RWPE2 (cell line): ENCODE measurements at regions not wholly inside any gene's neighbourhood (a gene's known extent, or its start where the extent isn't known, plus 50 kb on each side); places are given as distances from the start of the nearest gene placed in this dataset.

Experiments used
- ATAC-seq: fragments of 200-7000 bp; cut with Tn5 transposase; 3 replicates; pipeline ENCODE4 v1.9.1; 2021; ENCODE audit warnings: low read depth
- DNase-seq: peaks from one replicate; pipeline ENCODE4 v3.0.0-alpha.2; 2020; ENCODE audit warnings: low spot score
- H3K27ac ChIP-seq: fragments of 450-650 bp; 2 replicates; pipeline ENCODE4 v1.5.1; 2017; ENCODE audit warnings: mild to moderate bottlenecking; ENCODE audit not compliant: poor library complexity, severe bottlenecking
- H3K27me3 ChIP-seq: fragments of 250-450 bp; sonication (Bioruptor Pico); 2 replicates; pipeline ENCODE4 v1.5.1; 2021; ENCODE audit warnings: mild to moderate bottlenecking, moderate library complexity; ENCODE audit not compliant: insufficient read depth, poor library complexity, severe bottlenecking
- H3K36me3 ChIP-seq: fragments of 250-450 bp; sonication (Bioruptor Pico); 2 replicates; pipeline ENCODE4 v1.5.1; 2020; ENCODE audit warnings: low read depth, mild to moderate bottlenecking, moderate library complexity
- H3K4me1 ChIP-seq: fragments of 250-450 bp; sonication (Bioruptor Pico); 2 replicates; pipeline ENCODE4 v1.5.1; 2021; ENCODE audit warnings: mild to moderate bottlenecking, moderate library complexity; ENCODE audit not compliant: insufficient read depth, poor library complexity, severe bottlenecking
- H3K4me3 ChIP-seq: fragments of 250-450 bp; sonication (Bioruptor Pico); 2 replicates; pipeline ENCODE4 v1.5.1; 2021; ENCODE audit warnings: mild to moderate bottlenecking, moderate library complexity; ENCODE audit not compliant: severe bottlenecking
- H3K9me3 ChIP-seq: fragments of 250-450 bp; sonication (Bioruptor Pico); 2 replicates; pipeline ENCODE4 v1.5.1; 2021; ENCODE audit warnings: mild to moderate bottlenecking, moderate library complexity; ENCODE audit not compliant: severe bottlenecking
- CTCF ChIP-seq: fragments of 450-650 bp; IDR thresholded peaks from one replicate; pipeline ENCODE4 v1.5.1; 2017; ENCODE audit warnings: mild to moderate bottlenecking, moderate library complexity; ENCODE audit not compliant: poor library complexity, severe bottlenecking

- Histone ChIP-seq H3K27me3 (no peaks in the 10 kb centered on the region), H3K9me3 (no peaks in the 10 kb centered on the region), H3K36me3 (no peaks in the 10 kb centered on the region), H3K4me3 (no peak overlapping the region), H3K4me1 (no peaks in the 10 kb centered on the region), H3K27ac (no peak overlapping the region)
- DNase-seq (no peak), ATAC-seq (no peak)
- no peak for TF ChIP-seq CTCF
These were observed 251.3 kb upstream of the PLET1 start for GRCh38 chr11:112511911-112512310.

- no peak for TF ChIP-seq CTCF
- ATAC-seq (no peak), DNase-seq (no peak)
- H3K9me3 ChIP-seq: no peaks in the 10 kb centered on the region
- no peaks in the 10 kb centered on the region for H3K4me1 ChIP-seq
- no peaks in the 10 kb centered on the region for H3K27me3 ChIP-seq
- no peak overlapping the region for H3K4me3 ChIP-seq
- no peaks in the 10 kb centered on the region for H3K36me3 ChIP-seq
- no peak overlapping the region for H3K27ac ChIP-seq
These were observed 252.8 kb upstream of the PLET1 start for GRCh38 chr11:112513417-112513816.

GRCh38 chr11:112514011-112514740 lies 253.5 kb upstream of the PLET1 start:
- no peak overlapping the region for H3K27ac ChIP-seq
- DNase-seq (no peak), ATAC-seq (no peak)

GRCh38 chr11:112516261-112516660 lies 255.6 kb upstream of the PLET1 start:
- no peak overlapping the region for H3K4me3 ChIP-seq
- no peak for TF ChIP-seq CTCF
- H3K9me3 ChIP-seq: no peaks in the 10 kb centered on the region
- no peaks in the 10 kb centered on the region for H3K4me1 ChIP-seq
- no peaks in the 10 kb centered on the region for H3K27me3 ChIP-seq
- H3K27ac ChIP-seq: no peak overlapping the region
- DNase-seq: no peak
- no peaks in the 10 kb centered on the region for H3K36me3 ChIP-seq
- no peak for ATAC-seq

More at GRCh38 chr11:112514011-112514740, 253.5 kb upstream of the PLET1 start:
- Histone ChIP-seq H3K27me3 (no peaks in the 10 kb centered on the region), H3K36me3 (no peaks in the 10 kb centered on the region), H3K4me1 (no peaks in the 10 kb centered on the region), H3K4me3 (no peak overlapping the region), H3K9me3 (no peaks in the 10 kb centered on the region)
- no peak for TF ChIP-seq CTCF

GRCh38 chr11:112516755-112517154 lies 256.1 kb upstream of the PLET1 start:
- no peaks in the 10 kb centered on the region for H3K9me3 ChIP-seq
- no peak for TF ChIP-seq CTCF
- H3K4me3 ChIP-seq: no peak overlapping the region
- no peak overlapping the region for H3K27ac ChIP-seq
- H3K36me3 ChIP-seq: no peaks in the 10 kb centered on the region
- ATAC-seq (no peak), DNase-seq (no peak)
- no peaks in the 10 kb centered on the region for H3K27me3 ChIP-seq
- no peaks in the 10 kb centered on the region for H3K4me1 ChIP-seq
